NT2/D1 (cell line): ENCODE measurements at regions not wholly inside any gene's neighbourhood (a gene's known extent, or its start where the extent isn't known, plus 50 kb on each side); places are given as distances from the start of the nearest gene placed in this dataset.

Source experiments
- YY1 ChIP-seq: IDR thresholded peaks from 2 replicates; pipeline ENCODE4 v1.6.1; 2011; ENCODE audit not compliant: insufficient read length, insufficient read depth
- ZNF274 ChIP-seq: IDR thresholded peaks from 2 replicates; pipeline ENCODE4 v1.6.1; 2011; ENCODE audit warnings: mild to moderate bottlenecking, low read depth, low read length

DNA sequence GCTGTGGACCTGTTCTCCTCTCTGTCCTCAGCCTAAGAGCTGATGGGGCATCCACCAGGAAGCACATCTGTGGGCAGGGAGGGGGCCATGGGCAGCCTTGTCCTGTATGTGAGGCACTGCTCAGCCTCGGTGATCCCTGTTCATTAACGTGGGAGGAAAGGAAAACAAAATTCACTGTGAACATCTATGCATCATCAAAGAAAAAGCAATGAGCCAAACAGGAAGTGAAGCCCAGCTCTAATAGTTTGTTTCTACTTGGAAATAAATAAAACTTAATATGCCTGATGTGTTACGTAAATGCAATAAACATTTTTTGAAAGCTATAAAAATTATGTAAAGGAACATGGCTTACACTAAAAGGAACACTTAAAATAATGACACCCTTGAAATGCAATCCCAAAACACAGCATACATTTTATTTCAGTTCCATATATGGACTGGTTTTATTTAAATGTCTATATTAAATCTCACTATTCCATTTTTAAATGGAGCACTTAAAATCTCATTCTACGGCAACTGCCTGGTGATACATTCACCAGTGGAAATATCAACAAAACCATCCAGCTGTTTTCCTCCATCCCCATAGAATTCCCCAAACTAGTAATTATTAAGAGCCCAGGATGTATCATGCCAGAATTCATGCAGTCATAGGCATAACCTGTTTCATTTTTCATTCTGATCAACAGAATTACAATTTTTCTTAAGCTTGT is 78.3 kb downstream of the ZNF280B start:
- TF ChIP-seq YY1, result no peak
- no peak for TF ChIP-seq ZNF274
